Neural cell (in vitro differentiated cells): ENCODE measurements at regions not wholly inside any gene's neighbourhood (a gene's known extent, or its start where the extent isn't known, plus 50 kb on each side); places are given as distances from the start of the nearest gene placed in this dataset.
"Not testable (repeated sequence)": the region's sequence is repeated elsewhere in the genome, so short reads cannot be mapped to it uniquely, and the experiment has no call there.

Experiments
- EP300 ChIP-seq: fragments of 450-650 bp; conservative IDR thresholded peaks from 2 replicates; pipeline ENCODE4 v1.6.1; 2014; ENCODE audit warnings: antibody characterized with exemption, mild to moderate bottlenecking, moderate library complexity; ENCODE audit not compliant: poor library complexity, severe bottlenecking
- EZH2 ChIP-seq: fragments of 200-600, 300-800 bp; shearing (Covaris generic), sonication (generic); IDR thresholded peaks from 2 replicates; pipeline ENCODE4 v1.6.1; 2014; ENCODE audit warnings: antibody characterized with exemption, low read length, borderline replicate concordance, mild to moderate bottlenecking; ENCODE audit not compliant: insufficient read depth, poor library complexity, severe bottlenecking
- MXI1 ChIP-seq: fragments of 450-650 bp; conservative IDR thresholded peaks from 2 replicates; pipeline ENCODE4 v1.6.1; 2014; ENCODE audit warnings: antibody characterized with exemption, mild to moderate bottlenecking; ENCODE audit not compliant: poor library complexity, severe bottlenecking
- RAD21 ChIP-seq: fragments of 450-650 bp; conservative IDR thresholded peaks from 2 replicates; pipeline ENCODE4 v1.6.1; 2014; ENCODE audit warnings: antibody characterized with exemption, mild to moderate bottlenecking, moderate library complexity
- TAF1 ChIP-seq: IDR thresholded peaks from 2 replicates; pipeline ENCODE4 v1.6.1; 2012; ENCODE audit warnings: low read depth
- TF ChIP-seq, protein P1 (sequence below): fragments of 450-650 bp; IDR thresholded peaks from 2 replicates; pipeline ENCODE4 v1.5.1; 2014; ENCODE audit warnings: antibody characterized with exemption, mild to moderate bottlenecking, moderate library complexity; ENCODE audit not compliant: poor library complexity, severe bottlenecking

DNA sequence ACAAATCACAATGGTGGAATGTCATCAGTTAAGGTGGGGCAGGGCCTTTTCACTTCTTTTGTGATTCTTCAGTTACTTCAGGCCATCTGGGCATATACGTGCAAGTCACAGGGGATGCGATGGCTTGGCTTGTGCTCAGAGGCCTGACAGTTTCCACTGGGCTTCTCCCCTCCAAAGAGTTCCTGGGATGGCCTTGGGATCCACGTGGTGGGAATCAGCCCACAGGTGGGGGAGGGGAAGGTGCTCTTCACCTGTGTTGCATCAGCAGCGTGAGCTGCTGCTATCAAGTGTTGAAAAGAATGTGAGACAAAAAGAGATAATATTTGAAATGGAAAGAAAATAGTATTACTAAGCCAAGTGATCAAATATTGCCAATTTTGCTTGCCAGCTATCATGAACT is 116.2 kb upstream of the F3 start:
- TF ChIP-seq RAD21, MXI1, TAF1, EP300, EZH2: not testable (repeated sequence)
- TF ChIP-seq, protein P1, sequence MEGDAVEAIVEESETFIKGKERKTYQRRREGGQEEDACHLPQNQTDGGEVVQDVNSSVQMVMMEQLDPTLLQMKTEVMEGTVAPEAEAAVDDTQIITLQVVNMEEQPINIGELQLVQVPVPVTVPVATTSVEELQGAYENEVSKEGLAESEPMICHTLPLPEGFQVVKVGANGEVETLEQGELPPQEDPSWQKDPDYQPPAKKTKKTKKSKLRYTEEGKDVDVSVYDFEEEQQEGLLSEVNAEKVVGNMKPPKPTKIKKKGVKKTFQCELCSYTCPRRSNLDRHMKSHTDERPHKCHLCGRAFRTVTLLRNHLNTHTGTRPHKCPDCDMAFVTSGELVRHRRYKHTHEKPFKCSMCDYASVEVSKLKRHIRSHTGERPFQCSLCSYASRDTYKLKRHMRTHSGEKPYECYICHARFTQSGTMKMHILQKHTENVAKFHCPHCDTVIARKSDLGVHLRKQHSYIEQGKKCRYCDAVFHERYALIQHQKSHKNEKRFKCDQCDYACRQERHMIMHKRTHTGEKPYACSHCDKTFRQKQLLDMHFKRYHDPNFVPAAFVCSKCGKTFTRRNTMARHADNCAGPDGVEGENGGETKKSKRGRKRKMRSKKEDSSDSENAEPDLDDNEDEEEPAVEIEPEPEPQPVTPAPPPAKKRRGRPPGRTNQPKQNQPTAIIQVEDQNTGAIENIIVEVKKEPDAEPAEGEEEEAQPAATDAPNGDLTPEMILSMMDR: not testable (repeated sequence)
